SJCRH30 (cell line): ENCODE measurements at regions not wholly inside any gene's neighbourhood (a gene's known extent, or its start where the extent isn't known, plus 50 kb on each side); places are given as distances from the start of the nearest gene placed in this dataset.
"Not testable (repeated sequence)": the region's sequence is repeated elsewhere in the genome, so short reads cannot be mapped to it uniquely, and the experiment has no call there.

Source experiments
- DNase-seq, 2 experiments: peaks; one replicate each; pipeline ENCODE4 v3.0.0-alpha.2; 2015 to 2020
- H3K27ac ChIP-seq: fragments of 250-450 bp; sonication (Bioruptor Pico); 2 replicates; pipeline ENCODE4 v1.5.1; 2020; ENCODE audit warnings: mild to moderate bottlenecking, moderate library complexity
- H3K27me3 ChIP-seq: fragments of 250-450 bp; sonication (Bioruptor Pico); 2 replicates; pipeline ENCODE4 v1.5.1; 2020; ENCODE audit warnings: mild to moderate bottlenecking, moderate library complexity
- H3K36me3 ChIP-seq: fragments of 250-450 bp; sonication (Bioruptor Pico); 2 replicates; pipeline ENCODE4 v1.5.1; 2020; ENCODE audit warnings: mild to moderate bottlenecking, moderate library complexity
- H3K4me1 ChIP-seq: fragments of 250-450 bp; sonication (Bioruptor Pico); 2 replicates; pipeline ENCODE4 v1.5.1; 2020; ENCODE audit warnings: mild to moderate bottlenecking, moderate library complexity
- H3K4me3 ChIP-seq: fragments of 250-450 bp; sonication (Bioruptor Pico); 2 replicates; pipeline ENCODE4 v1.5.1; 2020; ENCODE audit warnings: mild to moderate bottlenecking, moderate library complexity
- H3K9me3 ChIP-seq: fragments of 250-450 bp; sonication (Bioruptor Pico); replicated peaks from 2 replicates; pipeline ENCODE4 v1.5.1; 2020; ENCODE audit warnings: mild to moderate bottlenecking, moderate library complexity

- Histone ChIP-seq H3K27me3 (no peaks in the 10 kb centered on the region), H3K4me1 (no peaks in the 10 kb centered on the region), H3K9me3 (no peaks in the 10 kb centered on the region), H3K4me3 (no peak overlapping the region), H3K36me3 (no peaks in the 10 kb centered on the region), H3K27ac (no peak overlapping the region)
- no peak for DNase-seq
These were observed 64.9 kb upstream of the FRMPD3 start for GRCh38 chrX:107384397-107385105.

GRCh38 chrX:107389726-107390125 lies 59.7 kb upstream of the FRMPD3 start:
- H3K4me1 ChIP-seq = no peaks in the 10 kb centered on the region
- H3K27ac ChIP-seq = no peak overlapping the region
- no peak overlapping the region for H3K4me3 ChIP-seq
- no peak for DNase-seq
- H3K9me3 ChIP-seq = no peaks in the 10 kb centered on the region
- H3K36me3 ChIP-seq = no peaks in the 10 kb centered on the region
- no peaks in the 10 kb centered on the region for H3K27me3 ChIP-seq

GRCh38 chrX:107393656-107394055 lies 55.8 kb upstream of the FRMPD3 start:
- not testable (repeated sequence) for H3K9me3 ChIP-seq, H3K4me3 ChIP-seq, DNase-seq, H3K27ac ChIP-seq, H3K36me3 ChIP-seq, H3K27me3 ChIP-seq, H3K4me1 ChIP-seq

GRCh38 chrX:107396235-107396634 lies 53.2 kb upstream of the FRMPD3 start:
- DNase-seq = no peak
- no peaks in the 10 kb centered on the region for H3K27me3 ChIP-seq
- no peak overlapping the region for H3K27ac ChIP-seq
- H3K36me3 ChIP-seq = no peaks in the 10 kb centered on the region
- no peaks in the 10 kb centered on the region for H3K9me3 ChIP-seq
- H3K4me3 ChIP-seq = no peak overlapping the region
- no peaks in the 10 kb centered on the region for H3K4me1 ChIP-seq

DNA sequence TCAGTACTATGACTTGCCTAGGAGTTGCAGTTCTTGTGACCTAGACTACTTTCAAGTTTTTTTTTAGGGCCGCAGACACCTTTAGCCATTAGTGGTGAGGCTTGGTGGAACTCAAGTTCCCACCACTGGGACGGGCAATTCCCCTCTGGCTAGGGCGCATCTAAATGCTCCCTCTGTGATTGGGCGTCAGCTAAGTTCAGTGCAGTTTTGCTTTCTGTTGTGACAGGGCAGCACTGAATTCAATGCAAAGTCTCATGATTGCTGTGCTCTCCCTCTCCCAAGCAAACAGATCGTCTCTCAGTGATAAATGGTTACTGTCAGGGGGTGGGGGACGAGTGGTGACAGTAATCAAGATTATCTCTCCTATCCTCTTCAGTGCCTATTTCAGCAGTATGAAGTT lies 52.7 kb upstream of the FRMPD3 start:
- Histone ChIP-seq H3K4me3 (no peak overlapping the region), H3K4me1 (no peaks in the 10 kb centered on the region), H3K36me3 (no peaks in the 10 kb centered on the region), H3K27me3 (no peaks in the 10 kb centered on the region), H3K27ac (no peak overlapping the region), H3K9me3 (no peaks in the 10 kb centered on the region)
- DNase-seq = no peak

GRCh38 chrX:107398115-107398514 lies 51.3 kb upstream of the FRMPD3 start:
- Histone ChIP-seq H3K4me1 (no peaks in the 10 kb centered on the region), H3K9me3 (no peaks in the 10 kb centered on the region)
- DNase-seq = no peak

More at GRCh38 chrX:107398115-107398514, 51.3 kb upstream of the FRMPD3 start:
- no peaks in the 10 kb centered on the region for H3K27me3 ChIP-seq
- H3K4me3 ChIP-seq = no peak overlapping the region
- H3K36me3 ChIP-seq = no peaks in the 10 kb centered on the region
- no peak overlapping the region for H3K27ac ChIP-seq
